HG02981 (cell line): ENCODE measurements at regions not wholly inside any gene's neighbourhood (a gene's known extent, or its start where the extent isn't known, plus 50 kb on each side); places are given as distances from the start of the nearest gene placed in this dataset.

ENCODE experiments used
- ATAC-seq: cut with Tn5 transposase; IDR thresholded peaks from one replicate; pipeline ENCODE4 v1.9.1; 2021; ENCODE audit warnings: mild to moderate bottlenecking, moderate library complexity; ENCODE audit not compliant: unreplicated experiment

DNA sequence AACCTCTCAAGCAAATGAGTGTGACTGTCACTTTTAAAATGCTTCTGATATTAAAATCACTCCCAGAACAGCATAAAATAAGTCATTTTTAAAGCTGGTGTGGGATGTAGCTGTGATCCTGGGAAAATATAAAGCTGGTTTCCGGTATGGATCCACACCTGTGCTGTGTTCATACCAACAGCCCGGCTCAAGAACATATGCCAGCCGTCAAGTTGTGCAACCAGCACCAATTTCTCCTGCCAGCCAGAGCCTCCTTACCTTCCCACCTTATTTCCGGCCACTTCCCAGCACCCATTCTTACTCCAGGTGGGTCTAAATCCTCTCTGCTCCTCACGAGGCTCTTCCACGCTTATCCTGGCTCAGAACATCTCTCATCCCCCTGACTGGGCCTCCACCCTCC is 50.9 kb upstream of the RPS6KA2 start:
- ATAC-seq, result no peak
